ENCODE measurements at regions not wholly inside any gene's neighbourhood (a gene's known extent, or its start where the extent isn't known, plus 50 kb on each side); places are given as distances from the start of the nearest gene placed in this dataset.

DNA sequence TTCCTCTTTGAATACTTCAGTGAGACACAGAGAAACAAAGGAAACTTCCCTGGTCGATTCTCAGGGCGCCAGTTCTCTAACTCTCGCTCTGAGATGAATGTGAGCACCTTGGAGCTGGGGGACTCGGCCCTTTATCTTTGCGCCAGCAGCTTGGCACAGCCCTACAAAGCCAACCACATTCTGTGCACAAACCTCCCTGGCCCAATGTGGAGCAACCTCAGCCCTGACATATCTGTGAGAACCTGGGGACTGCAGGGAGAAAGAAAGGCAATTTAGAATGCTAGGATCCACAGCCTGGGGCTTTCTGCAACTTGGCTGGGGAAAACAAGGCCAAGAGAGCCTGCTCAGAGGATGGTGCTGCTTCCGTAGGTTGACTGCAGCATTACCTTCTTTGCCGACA, 63.5 kb upstream of the PRSS58 start:
- no peaks in the 10 kb centered on the region for H3K9me3 ChIP-seq (ENCODE audit: insufficient read depth, low read length)
- H3K36me3 ChIP-seq (ENCODE audit: insufficient read depth, insufficient read length, low read length) = no peaks in the 10 kb centered on the region
- no peak for TF ChIP-seq YY1 (IDR thresholded peaks at IDR 0.05; ENCODE audit: insufficient read depth, insufficient read length)
- TF ChIP-seq SUZ12 (IDR thresholded peaks at IDR 0.05; ENCODE audit: extremely low read depth, insufficient read depth, insufficient read length) = no peak
- TF ChIP-seq ZNF274 (IDR thresholded peaks at IDR 0.05; ENCODE audit: low read depth, low read length) = no peak
- H3K9ac ChIP-seq (ENCODE audit: insufficient read length, low read depth) = no peak overlapping the region
- no peaks in the 10 kb centered on the region for H3K27me3 ChIP-seq (ENCODE audit: insufficient read depth, insufficient read length)
- no peak for DNase-seq (ENCODE audit: low read depth, low spot score)
- H3K4me1 ChIP-seq (ENCODE audit: insufficient read depth, insufficient read length) = peaks cover 8% of the 10 kb centered on the region
- H3K4me3 ChIP-seq (ENCODE audit: insufficient read length, low read depth) = no peak overlapping the region

- TF ChIP-seq YY1 (IDR thresholded peaks at IDR 0.05; ENCODE audit: insufficient read depth, insufficient read length) = no peak
- no peak for TF ChIP-seq SUZ12 (IDR thresholded peaks at IDR 0.05; ENCODE audit: extremely low read depth, insufficient read depth, insufficient read length)
- no peak for TF ChIP-seq ZNF274 (IDR thresholded peaks at IDR 0.05; ENCODE audit: low read depth, low read length)
Observed at GRCh38 chr7:142320883-142321282, 63.0 kb upstream of the PRSS58 start.

DNA sequence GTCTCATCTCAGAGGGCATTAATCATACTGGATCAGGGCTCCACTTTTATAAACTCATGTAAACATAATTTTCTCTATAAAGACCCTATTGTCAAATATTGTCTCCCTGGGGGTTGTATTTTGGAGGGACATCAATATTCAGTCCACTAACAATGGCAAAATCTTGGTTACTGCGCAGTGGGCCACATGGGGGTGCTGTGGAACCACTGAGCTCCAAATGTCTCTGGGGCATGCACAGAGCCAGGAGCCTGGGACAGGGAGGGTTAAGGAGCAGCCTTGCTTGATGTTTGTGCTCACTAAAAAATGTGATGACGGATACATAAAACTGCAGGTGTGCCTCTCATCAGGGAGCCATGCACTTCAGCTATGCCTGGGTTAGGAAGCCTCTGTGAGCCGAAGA, 62.1 kb upstream of the PRSS58 start:
- TF ChIP-seq SUZ12 (IDR thresholded peaks at IDR 0.05; ENCODE audit: extremely low read depth, insufficient read depth, insufficient read length) (no peak), YY1 (IDR thresholded peaks at IDR 0.05; ENCODE audit: insufficient read depth, insufficient read length) (no peak), ZNF274 (IDR thresholded peaks at IDR 0.05; ENCODE audit: low read depth, low read length) (no peak)
- no peak overlapping the region for H3K9ac ChIP-seq (ENCODE audit: insufficient read length, low read depth)
- no peak overlapping the region for H3K4me3 ChIP-seq (ENCODE audit: insufficient read length, low read depth)
- H3K27me3 ChIP-seq (ENCODE audit: insufficient read depth, insufficient read length) = no peaks in the 10 kb centered on the region
- H3K4me1 ChIP-seq (ENCODE audit: insufficient read depth, insufficient read length) = peaks cover 8% of the 10 kb centered on the region
- no peaks in the 10 kb centered on the region for H3K9me3 ChIP-seq (ENCODE audit: insufficient read depth, low read length)
- no peaks in the 10 kb centered on the region for H3K36me3 ChIP-seq (ENCODE audit: insufficient read depth, insufficient read length, low read length)
- no peak for DNase-seq (ENCODE audit: low read depth, low spot score)

More at GRCh38 chr7:142320883-142321282, 63.0 kb upstream of the PRSS58 start:
- Histone ChIP-seq H3K27me3 (ENCODE audit: insufficient read depth, insufficient read length) (no peaks in the 10 kb centered on the region), H3K36me3 (ENCODE audit: insufficient read depth, insufficient read length, low read length) (no peaks in the 10 kb centered on the region), H3K9ac (ENCODE audit: insufficient read length, low read depth) (no peak overlapping the region), H3K4me1 (ENCODE audit: insufficient read depth, insufficient read length) (peaks cover 8% of the 10 kb centered on the region), H3K4me3 (ENCODE audit: insufficient read length, low read depth) (no peak overlapping the region), H3K9me3 (ENCODE audit: insufficient read depth, low read length) (no peaks in the 10 kb centered on the region)
- DNase-seq (ENCODE audit: low read depth, low spot score) = no peak

GRCh38 chr7:142314281-142314680, 56.4 kb upstream of the PRSS58 start:
- Histone ChIP-seq H3K9ac (ENCODE audit: insufficient read length, low read depth) (no peak overlapping the region), H3K27me3 (ENCODE audit: insufficient read depth, insufficient read length) (no peaks in the 10 kb centered on the region), H3K4me1 (ENCODE audit: insufficient read depth, insufficient read length) (no peaks in the 10 kb centered on the region), H3K4me3 (ENCODE audit: insufficient read length, low read depth) (no peak overlapping the region), H3K9me3 (ENCODE audit: insufficient read depth, low read length) (no peaks in the 10 kb centered on the region), H3K36me3 (ENCODE audit: insufficient read depth, insufficient read length, low read length) (no peaks in the 10 kb centered on the region)
- no peak for TF ChIP-seq SUZ12 (IDR thresholded peaks at IDR 0.05; ENCODE audit: extremely low read depth, insufficient read depth, insufficient read length)
- no peak for TF ChIP-seq YY1 (IDR thresholded peaks at IDR 0.05; ENCODE audit: insufficient read depth, insufficient read length)
- no peak for DNase-seq (ENCODE audit: low read depth, low spot score)

DNA sequence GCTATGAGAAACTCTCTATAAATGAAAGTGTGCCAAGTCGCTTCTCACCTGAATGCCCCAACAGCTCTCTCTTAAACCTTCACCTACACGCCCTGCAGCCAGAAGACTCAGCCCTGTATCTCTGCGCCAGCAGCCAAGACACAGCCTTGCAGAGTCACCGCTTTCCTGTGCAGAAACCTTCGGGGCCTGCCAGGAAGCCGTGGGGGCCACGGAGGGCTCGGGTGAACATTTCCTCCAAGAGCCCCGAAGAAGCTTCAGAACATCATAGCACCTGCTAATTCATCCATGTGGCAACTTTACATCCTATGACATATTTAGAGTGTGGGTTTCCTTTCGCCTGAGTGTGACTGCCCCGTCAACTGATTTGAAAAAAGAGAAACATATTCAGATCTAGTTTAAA, 55.7 kb upstream of the PRSS58 start:
- Histone ChIP-seq H3K4me3 (ENCODE audit: insufficient read length, low read depth) (no peak overlapping the region), H3K9ac (ENCODE audit: insufficient read length, low read depth) (no peak overlapping the region), H3K36me3 (ENCODE audit: insufficient read depth, insufficient read length, low read length) (no peaks in the 10 kb centered on the region), H3K4me1 (ENCODE audit: insufficient read depth, insufficient read length) (no peaks in the 10 kb centered on the region), H3K27me3 (ENCODE audit: insufficient read depth, insufficient read length) (no peaks in the 10 kb centered on the region), H3K9me3 (ENCODE audit: insufficient read depth, low read length) (no peaks in the 10 kb centered on the region)
- TF ChIP-seq SUZ12 (IDR thresholded peaks at IDR 0.05; ENCODE audit: extremely low read depth, insufficient read depth, insufficient read length) (no peak), ZNF274 (IDR thresholded peaks at IDR 0.05; ENCODE audit: low read depth, low read length) (no peak), YY1 (IDR thresholded peaks at IDR 0.05; ENCODE audit: insufficient read depth, insufficient read length) (no peak)
- no peak for DNase-seq (ENCODE audit: low read depth, low spot score)

- TF ChIP-seq YY1 (IDR thresholded peaks at IDR 0.05; ENCODE audit: insufficient read depth, insufficient read length) = no peak
- no peak for TF ChIP-seq SUZ12 (IDR thresholded peaks at IDR 0.05; ENCODE audit: extremely low read depth, insufficient read depth, insufficient read length)
- TF ChIP-seq ZNF274 (IDR thresholded peaks at IDR 0.05; ENCODE audit: low read depth, low read length) = no peak
- no peaks in the 10 kb centered on the region for H3K4me1 ChIP-seq (ENCODE audit: insufficient read depth, insufficient read length)
- H3K9me3 ChIP-seq (ENCODE audit: insufficient read depth, low read length) = no peaks in the 10 kb centered on the region
- H3K27me3 ChIP-seq (ENCODE audit: insufficient read depth, insufficient read length) = no peaks in the 10 kb centered on the region
- H3K4me3 ChIP-seq (ENCODE audit: insufficient read length, low read depth) = no peak overlapping the region
- no peaks in the 10 kb centered on the region for H3K36me3 ChIP-seq (ENCODE audit: insufficient read depth, insufficient read length, low read length)
- H3K9ac ChIP-seq (ENCODE audit: insufficient read length, low read depth) = no peak overlapping the region
- no peak for DNase-seq (ENCODE audit: low read depth, low spot score)
Observed at GRCh38 chr7:142311876-142312275, 54.0 kb upstream of the PRSS58 start.

DNA sequence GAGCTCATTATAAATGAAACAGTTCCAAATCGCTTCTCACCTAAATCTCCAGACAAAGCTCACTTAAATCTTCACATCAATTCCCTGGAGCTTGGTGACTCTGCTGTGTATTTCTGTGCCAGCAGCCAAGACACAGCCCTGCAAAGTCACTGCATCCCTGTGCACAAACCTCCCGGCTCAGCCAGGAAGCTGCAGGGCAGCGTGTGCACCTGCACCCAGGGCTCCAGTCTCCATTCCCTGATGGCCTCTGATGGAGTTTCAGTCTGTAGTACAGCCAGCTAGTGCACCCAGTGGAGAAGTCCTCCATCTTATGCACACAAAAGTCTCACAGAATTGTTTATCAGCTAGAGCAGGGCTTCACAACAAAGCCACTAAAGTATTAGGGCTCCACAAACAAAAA, 51.1 kb upstream of the PRSS58 start:
- Histone ChIP-seq H3K4me1 (ENCODE audit: insufficient read depth, insufficient read length) (no peaks in the 10 kb centered on the region), H3K9me3 (ENCODE audit: insufficient read depth, low read length) (no peaks in the 10 kb centered on the region), H3K9ac (ENCODE audit: insufficient read length, low read depth) (no peak overlapping the region), H3K4me3 (ENCODE audit: insufficient read length, low read depth) (no peak overlapping the region), H3K36me3 (ENCODE audit: insufficient read depth, insufficient read length, low read length) (no peaks in the 10 kb centered on the region), H3K27me3 (ENCODE audit: insufficient read depth, insufficient read length) (no peaks in the 10 kb centered on the region)
- no peak for TF ChIP-seq YY1 (IDR thresholded peaks at IDR 0.05; ENCODE audit: insufficient read depth, insufficient read length)
- TF ChIP-seq SUZ12 (IDR thresholded peaks at IDR 0.05; ENCODE audit: extremely low read depth, insufficient read depth, insufficient read length) = no peak
- TF ChIP-seq ZNF274 (IDR thresholded peaks at IDR 0.05; ENCODE audit: low read depth, low read length) = no peak
- DNase-seq (ENCODE audit: low read depth, low spot score) = no peak

DNA sequence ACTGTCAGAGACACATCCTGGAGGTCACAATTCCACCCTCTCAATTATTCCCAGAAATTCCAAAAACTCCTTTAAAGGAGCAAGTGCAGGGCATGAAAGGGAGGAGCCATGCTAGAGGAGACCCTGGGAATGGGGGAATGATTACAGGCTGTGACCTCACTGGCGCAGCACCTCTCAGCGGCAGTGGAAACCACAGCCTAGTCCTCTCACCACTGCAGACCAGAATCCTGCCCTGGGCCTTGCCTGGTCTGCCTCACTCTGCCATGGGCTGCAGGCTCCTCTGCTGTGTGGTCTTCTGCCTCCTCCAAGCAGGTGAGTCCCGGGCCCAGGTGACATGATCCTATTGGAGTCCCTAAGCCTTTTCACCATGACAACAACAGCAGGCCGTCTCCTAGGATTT, 50.5 kb upstream of the PRSS58 start:
- H3K4me1 ChIP-seq (ENCODE audit: insufficient read depth, insufficient read length) = no peaks in the 10 kb centered on the region
- no peak overlapping the region for H3K9ac ChIP-seq (ENCODE audit: insufficient read length, low read depth)
- no peak for DNase-seq (ENCODE audit: low read depth, low spot score)
- no peaks in the 10 kb centered on the region for H3K9me3 ChIP-seq (ENCODE audit: insufficient read depth, low read length)
- H3K4me3 ChIP-seq (ENCODE audit: insufficient read length, low read depth) = no peak overlapping the region
- H3K36me3 ChIP-seq (ENCODE audit: insufficient read depth, insufficient read length, low read length) = no peaks in the 10 kb centered on the region
- TF ChIP-seq YY1 (IDR thresholded peaks at IDR 0.05; ENCODE audit: insufficient read depth, insufficient read length) = no peak
- TF ChIP-seq ZNF274 (IDR thresholded peaks at IDR 0.05; ENCODE audit: low read depth, low read length) = no peak
- no peak for TF ChIP-seq SUZ12 (IDR thresholded peaks at IDR 0.05; ENCODE audit: extremely low read depth, insufficient read depth, insufficient read length)
- H3K27me3 ChIP-seq (ENCODE audit: insufficient read depth, insufficient read length) = no peaks in the 10 kb centered on the region
